GM18909 (cell line): ENCODE measurements at regions not wholly inside any gene's neighbourhood (a gene's known extent, or its start where the extent isn't known, plus 50 kb on each side); places are given as distances from the start of the nearest gene placed in this dataset.

ENCODE experiments used
- ATAC-seq: cut with Tn5 transposase; IDR thresholded peaks from one replicate; pipeline ENCODE4 v1.9.1; 2021; ENCODE audit warnings: mild to moderate bottlenecking; ENCODE audit not compliant: unreplicated experiment, poor library complexity

GRCh38 chr7:113491305-113491704 is 373.0 kb upstream of the SMIM30 start:
- no peak for ATAC-seq

DNA sequence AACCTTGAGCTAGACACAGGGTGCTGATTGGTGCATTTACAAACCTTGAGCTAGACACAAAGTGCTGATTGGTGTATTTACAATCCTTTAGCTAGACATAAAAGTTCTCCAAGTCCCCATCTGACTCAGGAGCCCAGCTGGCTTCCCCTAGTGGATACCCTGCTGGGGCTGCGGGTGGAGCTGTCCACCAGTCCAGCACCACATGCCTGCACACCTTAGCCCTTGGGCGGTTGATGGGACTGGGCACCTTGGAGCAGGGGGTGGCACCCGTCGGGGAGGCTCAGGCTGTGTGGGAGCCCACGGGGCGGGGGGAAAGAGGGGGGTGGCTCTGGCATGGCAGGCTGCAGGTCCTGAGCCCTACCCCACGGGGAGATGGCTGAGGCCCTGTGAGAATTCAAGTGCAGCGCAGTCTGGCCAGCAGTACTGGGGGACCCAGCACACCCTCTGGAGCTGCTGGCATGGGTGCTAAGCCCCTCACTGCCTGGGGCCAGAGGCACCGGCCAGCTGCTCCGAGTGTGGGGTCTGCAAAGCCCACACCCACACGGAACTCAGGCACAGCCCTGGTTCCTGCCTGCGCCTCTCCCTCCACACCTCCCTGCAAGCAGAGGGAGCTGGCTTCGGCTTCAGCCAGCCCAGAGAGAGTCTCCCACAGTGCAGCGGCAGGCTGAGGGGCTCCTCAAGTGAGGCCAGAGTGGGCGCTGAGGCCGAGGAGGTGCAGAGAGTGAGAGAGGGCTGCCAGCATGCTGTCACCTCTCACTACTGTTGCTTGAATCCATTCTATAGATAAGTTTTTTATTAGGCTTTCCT is 369.8 kb upstream of the SMIM30 start:
- ATAC-seq, result no peak

GRCh38 chr7:113486548-113486947 is 368.2 kb upstream of the SMIM30 start:
- no peak for ATAC-seq

GRCh38 chr7:113483657-113484056 is 365.3 kb upstream of the SMIM30 start:
- ATAC-seq, result no peak

DNA sequence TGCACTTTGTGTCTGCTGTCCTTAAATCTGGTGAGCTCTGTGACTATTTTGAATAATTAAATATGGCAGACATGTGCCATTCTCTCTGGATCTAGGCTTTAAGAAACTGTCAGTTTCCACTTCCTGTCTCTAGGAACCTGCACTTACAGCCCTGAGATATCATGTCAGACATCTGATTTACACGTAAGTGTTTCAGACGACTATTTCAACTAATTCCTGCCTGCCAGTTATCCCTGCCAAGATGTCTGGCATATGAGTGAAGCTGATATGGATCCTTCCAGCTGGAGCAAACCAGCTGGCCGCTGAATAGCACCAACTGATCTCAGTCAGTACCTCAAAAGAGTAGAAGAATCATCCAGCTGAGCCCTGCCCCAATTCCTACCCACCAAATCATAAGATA is 362.2 kb upstream of the SMIM30 start:
- ATAC-seq, result no peak

DNA sequence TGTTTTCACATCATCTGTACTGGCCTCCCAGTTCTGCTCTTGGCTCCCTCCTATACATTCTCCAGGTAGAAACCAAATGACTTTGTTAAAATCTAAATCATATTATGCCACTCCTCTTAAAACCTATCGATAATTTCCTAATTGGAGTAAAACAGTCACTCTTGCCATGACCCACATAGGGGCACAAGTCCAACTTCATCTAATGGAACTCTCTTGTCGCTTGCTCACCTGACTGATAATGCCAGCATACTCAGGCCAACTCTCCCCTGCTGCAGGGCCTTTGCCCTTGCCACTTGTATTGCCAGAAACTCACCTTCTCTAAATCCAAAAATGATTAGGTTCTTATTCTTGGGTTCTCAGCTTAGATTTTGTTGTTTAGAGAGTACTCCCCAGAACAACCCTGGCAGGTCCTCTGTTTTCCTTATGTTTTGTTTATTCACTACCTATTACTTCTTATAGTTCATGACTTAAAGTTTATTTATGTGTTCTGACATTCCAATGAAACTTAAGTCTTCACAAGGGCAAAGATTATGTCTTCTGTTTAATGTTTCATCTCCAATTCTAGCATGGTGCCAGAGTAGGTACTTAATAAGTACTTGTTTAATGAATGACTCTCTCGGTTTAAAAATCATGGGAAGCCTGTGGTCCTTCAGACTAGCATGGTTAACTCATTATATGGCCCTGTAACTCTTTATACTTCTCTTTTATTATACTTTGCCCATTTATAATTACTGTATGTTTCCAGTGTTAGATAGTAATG is 345.9 kb upstream of the SMIM30 start:
- no peak for ATAC-seq

DNA sequence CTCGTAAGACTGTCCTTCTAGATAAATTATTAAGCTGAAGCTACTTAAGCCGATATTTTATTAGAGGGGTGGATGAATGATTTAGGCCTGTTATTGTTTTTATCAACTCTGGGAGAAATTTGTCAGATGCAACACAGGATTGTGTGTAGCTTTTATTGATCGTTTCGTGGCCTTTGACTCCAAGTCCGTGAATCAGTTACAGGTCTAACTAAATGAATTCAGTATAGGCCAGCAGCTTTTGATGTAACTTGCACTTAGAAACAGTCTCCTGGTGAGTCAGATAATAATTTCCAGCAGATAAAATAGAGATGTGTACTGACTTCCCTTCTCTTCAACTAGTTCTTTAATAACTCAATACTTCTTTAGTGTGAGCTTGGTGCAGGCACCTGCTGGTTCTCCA is 341.7 kb upstream of the SMIM30 start:
- no peak for ATAC-seq

GRCh38 chr7:113456533-113456932 is 338.2 kb upstream of the SMIM30 start:
- ATAC-seq, result no peak

GRCh38 chr7:113454597-113455169 is 336.3 kb upstream of the SMIM30 start:
- no peak for ATAC-seq

GRCh38 chr7:113452245-113452644 is 333.9 kb upstream of the SMIM30 start:
- ATAC-seq, result no peak

DNA sequence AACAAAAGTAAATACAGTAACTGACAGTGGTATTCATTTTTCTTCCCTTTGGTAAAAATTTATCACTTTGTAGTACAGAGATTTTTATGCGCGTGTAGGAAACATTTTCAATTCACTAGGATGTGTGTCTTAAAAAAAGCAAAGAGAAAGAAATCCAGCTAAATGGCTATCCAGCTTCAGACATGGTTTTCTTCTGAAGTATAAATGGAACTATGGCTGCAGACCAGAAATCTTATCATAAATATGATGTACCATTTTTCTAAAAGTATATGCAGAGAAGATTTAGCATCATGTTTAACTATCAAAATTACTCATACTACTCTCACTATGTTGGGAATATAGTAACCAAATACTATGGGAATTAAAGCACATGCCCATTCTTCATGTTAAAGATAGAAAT is 328.4 kb upstream of the SMIM30 start:
- ATAC-seq, result no peak

- ATAC-seq, result no peak
Measured at GRCh38 chr7:113446391-113446790, 328.0 kb upstream of the SMIM30 start.

GRCh38 chr7:113444261-113444660 is 325.9 kb upstream of the SMIM30 start:
- ATAC-seq, result no peak

DNA sequence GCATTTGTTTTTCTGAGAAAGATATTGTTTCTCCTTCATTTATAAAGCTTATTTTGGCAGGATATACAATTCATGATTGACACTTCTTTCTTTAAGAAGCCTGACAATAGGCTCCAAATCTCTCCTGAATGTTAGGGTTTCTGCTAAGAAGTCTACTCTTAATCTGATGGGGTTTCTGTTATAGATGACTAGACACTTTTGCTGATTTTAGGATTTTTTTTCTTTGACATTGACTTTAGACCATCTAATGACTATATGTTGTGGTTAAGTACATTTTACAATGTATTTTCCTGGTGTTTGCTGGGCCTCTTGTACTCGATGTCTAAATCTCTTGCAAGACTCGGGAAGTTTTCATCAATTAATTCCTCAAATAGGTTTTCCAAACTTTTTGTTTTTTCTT is 321.8 kb upstream of the SMIM30 start:
- ATAC-seq, result no peak

DNA sequence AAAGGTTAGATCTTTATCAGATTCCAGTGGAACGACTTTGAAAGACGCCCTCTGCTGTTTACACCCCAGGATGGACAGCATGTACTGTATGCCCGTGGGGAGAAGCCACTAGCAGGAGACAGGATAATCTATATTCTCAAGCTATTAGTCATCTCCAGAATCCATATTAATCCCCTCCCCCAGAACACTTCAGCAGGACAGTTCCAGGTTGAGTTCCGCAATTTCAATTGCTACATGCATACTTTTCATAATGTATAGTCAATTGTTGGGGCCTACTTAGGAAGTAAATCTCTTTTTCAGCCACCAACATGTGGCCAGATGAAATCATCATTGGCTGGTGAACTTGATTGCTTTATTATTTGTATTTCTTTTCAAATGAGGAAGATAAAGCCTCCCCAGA is 313.1 kb upstream of the SMIM30 start:
- no peak for ATAC-seq

GRCh38 chr7:113424185-113424817 is 305.9 kb upstream of the SMIM30 start:
- no peak for ATAC-seq

- ATAC-seq, result peak; percentile 100
Measured at GRCh38 chr7:113421696-113422330, 303.5 kb upstream of the SMIM30 start.

- no peak for ATAC-seq
Measured at GRCh38 chr7:113414401-113415035, 296.2 kb upstream of the SMIM30 start.

DNA sequence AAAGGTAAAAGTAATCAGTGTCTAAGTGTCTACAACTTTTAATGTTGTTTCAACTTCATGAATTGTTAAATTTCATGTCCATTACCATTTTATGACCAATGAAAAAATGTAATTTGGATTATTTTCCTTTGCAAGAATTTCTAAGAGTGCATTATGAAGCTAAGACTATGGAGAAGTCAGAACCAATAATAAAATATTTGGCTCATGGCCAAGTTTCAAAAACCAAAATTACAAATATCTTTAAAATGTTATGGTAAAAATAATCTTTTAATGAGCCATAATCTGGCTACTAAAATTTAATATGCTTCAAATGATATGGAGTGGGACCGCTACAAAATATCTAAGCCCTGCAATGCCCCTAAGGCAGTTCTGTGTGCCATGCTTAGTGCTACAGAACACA is 294.1 kb upstream of the SMIM30 start:
- no peak for ATAC-seq

DNA sequence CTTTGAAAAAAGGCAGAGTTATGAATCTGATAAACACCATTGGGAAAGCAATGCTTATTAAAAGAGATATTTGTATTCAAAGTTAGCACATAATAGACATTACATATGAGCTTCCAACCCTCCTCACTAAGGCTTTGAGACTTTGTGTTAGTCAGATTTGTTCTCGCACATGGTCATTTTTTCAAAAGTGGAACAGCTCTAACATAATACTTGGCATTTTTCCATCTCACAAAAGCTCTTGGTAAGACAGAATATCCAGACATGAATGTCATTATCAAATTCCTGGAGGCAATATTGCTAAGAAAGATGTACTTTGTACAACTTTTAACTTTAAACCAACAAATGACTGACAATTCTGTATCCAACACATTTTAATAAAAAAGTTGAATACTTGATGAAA is 292.4 kb upstream of the SMIM30 start:
- ATAC-seq, result no peak
